Small intestine (tissue), 7 donors: ENCODE measurements at regions not wholly inside any gene's neighbourhood (a gene's known extent, or its start where the extent isn't known, plus 50 kb on each side); places are given as distances from the start of the nearest gene placed in this dataset.

Source experiments
- DNase-seq, 2 donors: peaks; one replicate each; pipeline versions ENCODE4 v3.0.0 to v3.0.0-alpha.2; 2013
- FAIRE-seq: peaks from 2 replicates; lab custom pipeline; 2012; peaks lifted over from hg19 to GRCh38; lab: Jason Lieb, UNC
- H3K27ac ChIP-seq, 3 donors: one replicate each; pipeline ENCODE4 v1.5.1; 2013; ENCODE audit warnings: low read length in 2 of 3, mild to moderate bottlenecking in 2 of 3, control low read depth in 1 of 3, inconsistent platforms in 1 of 3, low read depth in 1 of 3, moderate library complexity in 1 of 3
- H3K27me3 ChIP-seq, 3 donors: one replicate each; pipeline ENCODE4 v1.6.1; 2013; ENCODE audit warnings: low read length in 3 of 3, inconsistent platforms in 1 of 3; ENCODE audit not compliant: control insufficient read depth in 3 of 3, insufficient read depth in 3 of 3
- H3K36me3 ChIP-seq, 3 donors: one replicate each; pipeline ENCODE4 v1.6.1; 2013; ENCODE audit warnings: low read length in 3 of 3, inconsistent platforms in 1 of 3, low read depth in 1 of 3, mild to moderate bottlenecking in 1 of 3, moderate library complexity in 1 of 3; ENCODE audit not compliant: control insufficient read depth in 3 of 3, insufficient read depth in 2 of 3
- H3K4me1 ChIP-seq, 3 donors: one replicate each; pipeline ENCODE4 v1.6.1; 2013; ENCODE audit warnings: low read length in 2 of 3, inconsistent platforms in 1 of 3, low read depth in 1 of 3, mild to moderate bottlenecking in 1 of 3, moderate library complexity in 1 of 3; ENCODE audit not compliant: control insufficient read depth in 3 of 3, insufficient read depth in 2 of 3
- H3K4me3 ChIP-seq, 3 donors: one replicate each; pipeline ENCODE4 v1.5.1; 2013; ENCODE audit warnings: low read length in 3 of 3, control low read depth in 1 of 3, inconsistent platforms in 1 of 3, low read depth in 1 of 3, mild to moderate bottlenecking in 1 of 3, moderate library complexity in 1 of 3
- H3K9me3 ChIP-seq, 2 donors: one replicate each; pipeline ENCODE4 v1.6.1; 2013; ENCODE audit warnings: low read depth in 1 of 2, low read length in 1 of 2; ENCODE audit not compliant: control insufficient read depth in 2 of 2, insufficient read depth in 1 of 2
- WGBS, 3 donors: extraction: QIAGEN DNeasy Blood & Tissue Kit; methylation state at CpG; one replicate each; pipeline ENCODE4 v1.1.7; 2013; 5-methylcytosine and 5-hydroxymethylcytosine counted together
- donor health status: healthy with polysubstance abuse.
- donor health status: control.
- donor health status: control.
- donor health status: Bipolar disorder and iron deficiency.
- donor health status: healthy.

GRCh38 chr10:1952126-1953095 lies 215.1 kb upstream of the ADARB2 start:
- Histone ChIP-seq H3K4me3 (no peak overlapping the region), H3K27ac (no peak overlapping the region), H3K4me1 (no peaks in the 10 kb centered on the region), H3K27me3 (no peaks in the 10 kb centered on the region), H3K9me3 (no peaks in the 10 kb centered on the region), H3K36me3 (no peaks in the 10 kb centered on the region)
- DNase-seq (no peak), FAIRE-seq (no peak)
- 93 to 94% (median 94%) methylated on average over 55 of the region's 55 CpGs for WGBS, 3 donors

GRCh38 chr10:1950803-1951495 lies 213.6 kb upstream of the ADARB2 start:
- no peaks in the 10 kb centered on the region for H3K27me3 ChIP-seq
- DNase-seq (no peak), FAIRE-seq (no peak)
- H3K4me3 ChIP-seq = no peak overlapping the region
- no peak overlapping the region for H3K27ac ChIP-seq
- H3K4me1 ChIP-seq = no peaks in the 10 kb centered on the region
- no peaks in the 10 kb centered on the region for H3K36me3 ChIP-seq
- H3K9me3 ChIP-seq = no peaks in the 10 kb centered on the region
- 78 to 83% (median 80%) methylated on average over 7 of the region's 7 CpGs for WGBS, 3 donors

- Histone ChIP-seq H3K4me3 (no peak overlapping the region), H3K27ac (no peak overlapping the region), H3K4me1 (no peaks in the 10 kb centered on the region), H3K9me3 (no peaks in the 10 kb centered on the region), H3K36me3 (no peaks in the 10 kb centered on the region), H3K27me3 (no peaks in the 10 kb centered on the region)
- no peak for FAIRE-seq
- DNase-seq = no peak
- 79 to 88% (median 86%) methylated on average over 4 of the region's 4 CpGs for WGBS, 3 donors
Observed at GRCh38 chr10:1947464-1948003, 210.2 kb upstream of the ADARB2 start.

GRCh38 chr10:1944487-1944886 lies 207.2 kb upstream of the ADARB2 start:
- no peaks in the 10 kb centered on the region for H3K36me3 ChIP-seq
- DNase-seq = no peak
- no peak overlapping the region for H3K4me3 ChIP-seq
- peaks cover 0 to 1% (median 0%) of the 10 kb centered on the region in 3 donors for H3K27me3 ChIP-seq
- no peak for FAIRE-seq
- no peak overlapping the region for H3K27ac ChIP-seq
- H3K9me3 ChIP-seq = no peaks in the 10 kb centered on the region
- no peaks in the 10 kb centered on the region for H3K4me1 ChIP-seq
- WGBS, 3 donors = 85 to 91% (median 91%) methylated on average over 11 of the region's 11 CpGs

GRCh38 chr10:1942478-1942877 lies 205.2 kb upstream of the ADARB2 start:
- Histone ChIP-seq H3K27me3 (peaks cover 0 to 1% (median 0%) of the 10 kb centered on the region in 3 donors), H3K36me3 (no peaks in the 10 kb centered on the region), H3K9me3 (no peaks in the 10 kb centered on the region), H3K27ac (no peak overlapping the region), H3K4me1 (no peaks in the 10 kb centered on the region), H3K4me3 (no peak overlapping the region)
- FAIRE-seq = no peak
- DNase-seq = no peak
- WGBS, 3 donors = 58 to 62% (median 59%) methylated on average over 7 of the region's 7 CpGs

GRCh38 chr10:1939016-1939415 lies 201.7 kb upstream of the ADARB2 start:
- H3K4me1 ChIP-seq = no peaks in the 10 kb centered on the region
- no peak overlapping the region for H3K27ac ChIP-seq
- peaks cover 0 to 1% (median 0%) of the 10 kb centered on the region in 3 donors for H3K27me3 ChIP-seq
- no peak overlapping the region for H3K4me3 ChIP-seq
- DNase-seq (no peak), FAIRE-seq (no peak)
- no peaks in the 10 kb centered on the region for H3K36me3 ChIP-seq
- 75 to 87% (median 80%) methylated on average over 17 of the region's 17 CpGs for WGBS, 3 donors
- H3K9me3 ChIP-seq = no peaks in the 10 kb centered on the region

GRCh38 chr10:1938317-1938716 lies 201.0 kb upstream of the ADARB2 start:
- Histone ChIP-seq H3K4me1 (no peaks in the 10 kb centered on the region), H3K27ac (no peak overlapping the region), H3K4me3 (no peak overlapping the region), H3K27me3 (peaks cover 0 to 1% (median 0%) of the 10 kb centered on the region in 3 donors), H3K36me3 (no peaks in the 10 kb centered on the region), H3K9me3 (no peaks in the 10 kb centered on the region)
- FAIRE-seq (no peak), DNase-seq (no peak)
- WGBS, 3 donors = 48 to 70% (median 61%) methylated on average over 7 of the region's 7 CpGs

GRCh38 chr10:1935912-1936311 lies 198.6 kb upstream of the ADARB2 start:
- FAIRE-seq = no peak
- Histone ChIP-seq H3K36me3 (no peaks in the 10 kb centered on the region), H3K9me3 (no peaks in the 10 kb centered on the region), H3K27ac (no peak overlapping the region), H3K4me1 (no peaks in the 10 kb centered on the region), H3K27me3 (no peaks in the 10 kb centered on the region), H3K4me3 (no peak overlapping the region)
- DNase-seq = no peak
- 51 to 64% (median 57%) methylated on average over 4 of the region's 4 CpGs for WGBS, 3 donors
